HCT116 (cell line): ENCODE measurements at regions not wholly inside any gene's neighbourhood (a gene's known extent, or its start where the extent isn't known, plus 50 kb on each side); places are given as distances from the start of the nearest gene placed in this dataset.

Experiments
- ATAC-seq: fragments of 200-7000 bp; cut with Tn5 transposase; 2 replicates; pipeline ENCODE4 v1.9.1; 2020; ENCODE audit warnings: mild to moderate bottlenecking, moderate library complexity
- BruUV-seq: library from RNA; stranded (reverse); fragments of 400-500 nt; replicated peaks from 2 replicates; lab custom pipeline; 2021; lab: Mats Ljungman, UMichigan
- CTCF ChIA-PET: fragments of 300-600 bp; sonication (Branson Sonifier 250); formaldehyde crosslinking; loops from one replicate; lab custom pipeline; 2021; ENCODE audit warnings: antibody characterized with exemption; lab: Charles Lee
- POLR2A ChIA-PET: fragments of 300-600, 350-600 bp; sonication (Branson Sonifier 250); formaldehyde crosslinking; loops from one replicate; lab custom pipeline; 2021; ENCODE audit warnings: antibody characterized with exemption; lab: Charles Lee
- RAD21 ChIA-PET, 2 experiments: fragments of 300-600 bp; sonication (Branson Sonifier 250); formaldehyde crosslinking; loops; one replicate each; lab custom pipeline; 2023; ENCODE audit warnings: low total read pairs in 2 of 2; ENCODE audit not compliant: uncharacterized antibody in 2 of 2, unreplicated experiment in 2 of 2, low non-redundant PET in 1 of 2; lab: Charles Lee
- DNase-seq: peaks from one replicate; pipeline ENCODE4 v3.0.0-alpha.2; 2010; ENCODE audit warnings: low read depth, low spot score
- H2AFZ ChIP-seq: fragments of 200-600 bp; shearing (Covaris generic), sonication (generic); 2 replicates; pipeline ENCODE4 v1.6.1; 2017; ENCODE audit warnings: low read depth, mixed run types, mixed read lengths, antibody characterized with exemption, low read length; ENCODE audit not compliant: poor library complexity, severe bottlenecking
- H3K27ac ChIP-seq: 2 replicates; pipeline ENCODE4 v1.5.1; 2012; ENCODE audit warnings: low read depth, low read length
- H3K27me3 ChIP-seq: fragments of 200-600 bp; sonication (generic); 2 replicates; pipeline ENCODE4 v1.6.1; 2016; ENCODE audit warnings: mixed run types, low read length, mixed read lengths; ENCODE audit not compliant: insufficient read depth
- H3K36me3 ChIP-seq, 2 experiments: fragments of 200-500 bp in 1 of 2; fragments of 200-600 bp in 1 of 2; sonication (Bioruptor generic) in 1 of 2; sonication (generic) in 1 of 2; 2 replicates each; pipeline versions ENCODE4 v1.5.1 to v1.6.1; 2014 to 2016; ENCODE audit warnings: low read length in 2 of 2, inconsistent platforms in 1 of 2, mixed read lengths in 1 of 2, mixed run types in 1 of 2; ENCODE audit not compliant: insufficient read depth in 2 of 2, control insufficient read depth in 1 of 2
- H3K4me1 ChIP-seq, 2 experiments: fragments of 200-600 bp in 1 of 2; sonication (generic) in 1 of 2; 2 replicates each; pipeline versions ENCODE4 v1.5.1 to v1.6.1; 2012 to 2017; ENCODE audit warnings: low read length in 2 of 2, inconsistent platforms in 1 of 2, mild to moderate bottlenecking in 1 of 2, mixed read lengths in 1 of 2, mixed run types in 1 of 2, moderate library complexity in 1 of 2; ENCODE audit not compliant: insufficient read depth in 2 of 2, control insufficient read depth in 1 of 2
- H3K4me2 ChIP-seq: fragments of 200-600 bp; sonication (generic); 2 replicates; pipeline ENCODE4 v1.6.1; 2017; ENCODE audit warnings: mixed run types, low read length, mixed read lengths
- H3K4me3 ChIP-seq, 2 experiments: fragments of 200-600 bp in 1 of 2; sonication (generic) in 1 of 2; replicated peaks in 1 of 2; 2 replicates each; pipeline ENCODE4 v1.5.1; 2011 to 2016; ENCODE audit warnings: low read length in 2 of 2, control low read depth in 1 of 2, low read depth in 1 of 2, mild to moderate bottlenecking in 1 of 2, mixed read lengths in 1 of 2, mixed run types in 1 of 2
- H3K79me2 ChIP-seq: fragments of 200-600 bp; sonication (generic); 2 replicates; pipeline ENCODE4 v1.6.1; 2017; ENCODE audit warnings: mild to moderate bottlenecking, mixed run types, low read length, moderate library complexity, mixed read lengths; ENCODE audit not compliant: insufficient read depth
- H3K9ac ChIP-seq: fragments of 200-600 bp; sonication (generic); 2 replicates; pipeline ENCODE4 v1.6.1; 2016; ENCODE audit warnings: low read length, mixed read lengths
- H3K9me2 ChIP-seq: fragments of 200-600 bp; sonication (generic), shearing (Covaris generic); 2 replicates; pipeline ENCODE4 v1.6.1; 2017; ENCODE audit warnings: mixed run types, mild to moderate bottlenecking, moderate library complexity; ENCODE audit not compliant: insufficient read depth
- H3K9me3 ChIP-seq, 2 experiments: fragments of 200-500 bp in 1 of 2; fragments of 200-600 bp in 1 of 2; sonication (Bioruptor generic) in 1 of 2; sonication (generic) in 1 of 2; 2 replicates each; pipeline ENCODE4 v1.6.1; 2014 to 2017; ENCODE audit warnings: low read length in 2 of 2, mixed read lengths in 2 of 2, inconsistent platforms in 1 of 2, low read depth in 1 of 2, mild to moderate bottlenecking in 1 of 2, mixed run types in 1 of 2, moderate library complexity in 1 of 2; ENCODE audit not compliant: control insufficient read depth in 1 of 2, insufficient read depth in 1 of 2
- H4K20me1 ChIP-seq: fragments of 200-600 bp; sonication (generic), shearing (Covaris generic); 2 replicates; pipeline ENCODE4 v1.6.1; 2017; ENCODE audit warnings: mixed run types, mild to moderate bottlenecking, moderate library complexity; ENCODE audit not compliant: insufficient read depth
- ATF3 ChIP-seq: IDR thresholded peaks from 2 replicates; pipeline ENCODE4 v1.6.1; 2012
- CBX3 ChIP-seq: IDR thresholded peaks from 2 replicates; pipeline ENCODE4 v1.6.1; 2012; ENCODE audit warnings: low read depth
- CEBPB ChIP-seq: IDR thresholded peaks from 2 replicates; pipeline ENCODE4 v1.6.1; 2012; ENCODE audit warnings: low read depth
- CTCF ChIP-seq, 3 experiments: fragments of 200-600 bp in 1 of 3; sonication (generic) in 1 of 3; IDR thresholded peaks in 2 of 3; conservative IDR thresholded peaks in 1 of 3; 2 replicates each; pipeline ENCODE4 v1.5.1; 2012 to 2017; ENCODE audit warnings: low read depth in 2 of 3, low read length in 2 of 3, antibody characterized with exemption in 1 of 3, borderline replicate concordance in 1 of 3, control low read depth in 1 of 3, mild to moderate bottlenecking in 1 of 3, mixed read lengths in 1 of 3, mixed run types in 1 of 3, moderate library complexity in 1 of 3; ENCODE audit not compliant: insufficient read depth in 1 of 3
- EGR1 ChIP-seq: IDR thresholded peaks from 2 replicates; pipeline ENCODE4 v1.6.1; 2012; ENCODE audit warnings: low read depth
- EZH2 ChIP-seq: fragments of 200-600 bp; sonication (generic); IDR thresholded peaks from 2 replicates; pipeline ENCODE4 v1.6.1; 2017; ENCODE audit warnings: antibody characterized with exemption, mixed run types
- EZH2phosphoT487 ChIP-seq: fragments of 200-600 bp; IDR thresholded peaks from 2 replicates; pipeline ENCODE4 v1.6.1; 2018; ENCODE audit warnings: antibody characterized with exemption, borderline replicate concordance
- FOSL1 ChIP-seq: IDR thresholded peaks from 2 replicates; pipeline ENCODE4 v1.6.1; 2012; ENCODE audit warnings: low read depth
- JUND ChIP-seq: IDR thresholded peaks from 2 replicates; pipeline ENCODE4 v1.6.1; 2012
- MAX ChIP-seq: IDR thresholded peaks from 2 replicates; pipeline ENCODE4 v1.6.1; 2012
- POLR2A ChIP-seq: IDR thresholded peaks from 2 replicates; pipeline ENCODE4 v1.7.0; 2011; ENCODE audit warnings: borderline replicate concordance; ENCODE audit not compliant: insufficient read depth, insufficient read length; ENCODE audit errors: extremely low read depth
- POLR2AphosphoS5 ChIP-seq: IDR thresholded peaks from 2 replicates; pipeline ENCODE4 v1.6.1; 2011; ENCODE audit warnings: mild to moderate bottlenecking, low read depth, low read length, moderate library complexity
- RAD21 ChIP-seq: IDR thresholded peaks from 2 replicates; pipeline ENCODE4 v1.6.1; 2012; ENCODE audit warnings: low read depth, mild to moderate bottlenecking
- REST ChIP-seq: IDR thresholded peaks from 2 replicates; pipeline ENCODE4 v1.6.1; 2012; ENCODE audit warnings: low read depth
- SIN3A ChIP-seq: IDR thresholded peaks from 2 replicates; pipeline ENCODE4 v1.6.1; 2012; ENCODE audit warnings: low read depth
- SRF ChIP-seq: IDR thresholded peaks from 2 replicates; pipeline ENCODE4 v1.6.1; 2012; ENCODE audit warnings: low read depth
- TCF7L2 ChIP-seq: IDR thresholded peaks from 2 replicates; pipeline ENCODE4 v1.7.0; 2011; ENCODE audit warnings: borderline replicate concordance, inconsistent platforms; ENCODE audit not compliant: insufficient read depth, insufficient read length; ENCODE audit errors: extremely low read depth
- ZBTB33 ChIP-seq: IDR thresholded peaks from 2 replicates; pipeline ENCODE4 v1.6.1; 2011; ENCODE audit warnings: mild to moderate bottlenecking, low read length, moderate library complexity; ENCODE audit not compliant: insufficient replicate concordance; ENCODE audit errors: extremely low read depth
- ZFX ChIP-seq: fragments of 450-650 bp; IDR thresholded peaks from 2 replicates; pipeline ENCODE4 v1.6.1; 2017
- ZNF274 ChIP-seq: fragments of 200-500 bp; sonication (Bioruptor generic); IDR thresholded peaks from 2 replicates; pipeline ENCODE4 v1.6.1; 2014; ENCODE audit warnings: mild to moderate bottlenecking, low read depth, low read length, inconsistent platforms
- intact Hi-C: fragments of 100-400 bp; cut with micrococcal nuclease; formaldehyde crosslinking; loops from 2 replicates; pipeline ENCODE4 v1.10.0; 2022

- Histone ChIP-seq H3K27me3 (peaks cover 4% of the 10 kb centered on the region; the same call in 1 of the 2 replicates), H3K9me3 (peaks cover 3 to 4% of the 10 kb centered on the region in 2 experiments; a peak in 1 of 4 replicates), H3K4me2 (no peak overlapping the region), H3K36me3 (no peaks in the 10 kb centered on the region), H3K4me3 (no peak overlapping the region), H3K27ac (no peak overlapping the region), H2AFZ (no peak overlapping the region), H3K9me2 (no peaks in the 10 kb centered on the region), H4K20me1 (no peaks in the 10 kb centered on the region), H3K4me1 (no peaks in the 10 kb centered on the region), H3K9ac (no peak overlapping the region), H3K79me2 (no peaks in the 10 kb centered on the region)
- DNase-seq (no peak), ATAC-seq (no peak)
- intact Hi-C loops, result no loop called here
- POLR2A ChIA-PET, result no interaction called here
- TF ChIP-seq RAD21 (no peak), JUND (no peak), EZH2 (no peak), FOSL1 (no peak), SIN3A (no peak), ZNF274 (no peak), EZH2phosphoT487 (no peak), ZBTB33 (no peak), CEBPB (no peak), ZFX (no peak), EGR1 (no peak), SRF (no peak), POLR2AphosphoS5 (no peak), CTCF (IDR thresholded peaks at IDR 0.05 in 2 of 3, conservative IDR thresholded peaks at IDR 0.05 in 1 of 3; ENCODE audit: borderline replicate concordance in 1 of 3, insufficient read depth in 1 of 3, low read depth in 2 of 3, low read length in 2 of 3) (no peak), REST (no peak), ATF3 (no peak), MAX (no peak), POLR2A (no peak), CBX3 (no peak), TCF7L2 (no peak)
- RAD21 ChIA-PET, result no interaction called here
- BruUV-seq, result no TSS peak
- CTCF ChIA-PET, result no interaction called here
Observed at GRCh38 chr17:77717941-77718668, 240.4 kb upstream of the TNRC6C start.
